Neural progenitor cell (in vitro differentiated cells): ENCODE measurements at regions not wholly inside any gene's neighbourhood (a gene's known extent, or its start where the extent isn't known, plus 50 kb on each side); places are given as distances from the start of the nearest gene placed in this dataset.

ENCODE experiments used
- EZH2 ChIP-seq: fragments of 200-600 bp; sonication (generic); IDR thresholded peaks from 2 replicates; pipeline ENCODE4 v1.6.1; 2017; ENCODE audit warnings: antibody characterized with exemption, mild to moderate bottlenecking, moderate library complexity
- EZH2phosphoT487 ChIP-seq: fragments of 200-600 bp; sonication (generic); IDR thresholded peaks from 2 replicates; pipeline ENCODE4 v1.6.1; 2017; ENCODE audit warnings: antibody characterized with exemption
- TF ChIP-seq, protein P1 (sequence below): fragments of 200-600 bp; sonication (generic); IDR thresholded peaks from 2 replicates; pipeline ENCODE4 v1.5.1; 2017; ENCODE audit warnings: antibody characterized with exemption, mild to moderate bottlenecking

GRCh38 chr4:104944596-104944995 is 202.1 kb upstream of the TET2 start:
- TF ChIP-seq, protein P1, sequence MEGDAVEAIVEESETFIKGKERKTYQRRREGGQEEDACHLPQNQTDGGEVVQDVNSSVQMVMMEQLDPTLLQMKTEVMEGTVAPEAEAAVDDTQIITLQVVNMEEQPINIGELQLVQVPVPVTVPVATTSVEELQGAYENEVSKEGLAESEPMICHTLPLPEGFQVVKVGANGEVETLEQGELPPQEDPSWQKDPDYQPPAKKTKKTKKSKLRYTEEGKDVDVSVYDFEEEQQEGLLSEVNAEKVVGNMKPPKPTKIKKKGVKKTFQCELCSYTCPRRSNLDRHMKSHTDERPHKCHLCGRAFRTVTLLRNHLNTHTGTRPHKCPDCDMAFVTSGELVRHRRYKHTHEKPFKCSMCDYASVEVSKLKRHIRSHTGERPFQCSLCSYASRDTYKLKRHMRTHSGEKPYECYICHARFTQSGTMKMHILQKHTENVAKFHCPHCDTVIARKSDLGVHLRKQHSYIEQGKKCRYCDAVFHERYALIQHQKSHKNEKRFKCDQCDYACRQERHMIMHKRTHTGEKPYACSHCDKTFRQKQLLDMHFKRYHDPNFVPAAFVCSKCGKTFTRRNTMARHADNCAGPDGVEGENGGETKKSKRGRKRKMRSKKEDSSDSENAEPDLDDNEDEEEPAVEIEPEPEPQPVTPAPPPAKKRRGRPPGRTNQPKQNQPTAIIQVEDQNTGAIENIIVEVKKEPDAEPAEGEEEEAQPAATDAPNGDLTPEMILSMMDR: no peak
- TF ChIP-seq EZH2 (no peak), EZH2phosphoT487 (no peak)
